ENCODE measurements at regions not wholly inside any gene's neighbourhood (a gene's known extent, or its start where the extent isn't known, plus 50 kb on each side); places are given as distances from the start of the nearest gene placed in this dataset.

DNA sequence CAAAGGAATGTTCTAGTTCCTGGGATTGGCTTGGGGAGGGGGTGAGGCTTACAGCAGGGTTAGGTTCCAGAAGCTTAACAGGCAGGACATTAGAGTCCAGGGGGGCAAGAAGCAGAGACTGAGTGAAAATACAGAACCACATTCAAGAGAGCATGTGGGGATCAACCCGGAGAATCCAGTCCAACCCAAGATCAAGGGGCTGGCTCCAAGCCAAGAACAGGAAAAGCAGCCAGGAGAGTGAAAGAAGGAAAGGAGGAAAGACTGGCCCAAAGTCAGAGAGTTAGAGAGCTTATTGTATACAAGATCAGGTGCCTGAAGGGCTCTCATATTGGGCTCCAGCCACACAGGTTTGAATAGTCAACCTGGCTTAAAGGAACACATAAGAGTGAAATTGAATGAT lies 190.3 kb upstream of the CDKN3 start:
- no peak for TF ChIP-seq POLR2AphosphoS5 (IDR thresholded peaks at IDR 0.05; ENCODE audit: borderline replicate concordance, low read depth, low read length)
- TF ChIP-seq EZH2 (IDR thresholded peaks at IDR 0.05), result no peak
- TF ChIP-seq FOXP2 (optimal IDR thresholded peaks at IDR 0.05; ENCODE audit: control extremely low read depth, extremely low read length, insufficient read depth), result no peak
